Activated T-cell treated with anti-CD3 and anti-CD28 coated beads, Interleukin-2, amount 50 U/mL, for 4 hours (primary cell): ENCODE measurements at regions not wholly inside any gene's neighbourhood (a gene's known extent, or its start where the extent isn't known, plus 50 kb on each side); places are given as distances from the start of the nearest gene placed in this dataset.

Experiments used
- ATAC-seq, 2 donors: fragments of 200-7000 bp; cut with Tn5 transposase; one replicate each; pipeline ENCODE4 v1.10.0; 2021
- DNase-seq: peaks from one replicate; pipeline ENCODE4 v3.0.0-alpha.2; 2020
- H3K27me3 Mint-ChIP-seq: one replicate; pipeline ENCODE4 v1.8.0; 2021; ENCODE audit warnings: low read depth, mixed read lengths
- H3K36me3 Mint-ChIP-seq: one replicate; pipeline ENCODE4 v1.8.0; 2022; ENCODE audit warnings: mixed read lengths; ENCODE audit not compliant: insufficient read depth
- H3K4me1 Mint-ChIP-seq: one replicate; pipeline ENCODE4 v1.8.0; 2021; ENCODE audit warnings: low read depth, mixed read lengths
- H3K4me3 Mint-ChIP-seq: one replicate; pipeline ENCODE4 v1.8.0; 2021; ENCODE audit warnings: mild to moderate bottlenecking, moderate library complexity, mixed read lengths
- H3K9me3 Mint-ChIP-seq: one replicate; pipeline ENCODE4 v1.8.0; 2021; ENCODE audit warnings: mixed read lengths

DNA sequence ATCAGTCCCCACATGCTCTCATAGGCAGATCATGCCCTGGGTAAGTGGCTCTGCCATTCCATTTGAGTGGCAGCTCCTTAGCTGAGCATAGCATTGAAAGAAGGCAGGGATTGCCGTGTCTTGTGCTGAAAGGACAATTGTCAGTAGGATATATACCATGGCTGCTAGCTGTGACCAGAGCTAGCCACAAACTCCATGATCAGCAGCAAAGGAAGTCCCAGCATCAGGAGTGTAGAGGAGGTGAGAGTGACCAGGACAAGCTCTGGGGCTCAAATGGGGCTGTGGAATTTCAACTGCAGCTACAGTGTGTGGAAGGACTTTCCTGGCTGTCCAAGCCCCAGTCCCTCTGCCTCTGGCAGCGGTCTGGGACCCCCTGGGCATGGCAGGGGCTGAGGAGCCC is 54.4 kb upstream of the LGALSL start:
- no peaks in the 10 kb centered on the region for H3K9me3 Mint-ChIP-seq
- H3K27me3 Mint-ChIP-seq, result no peaks in the 10 kb centered on the region
- ATAC-seq (no peak), DNase-seq (no peak)
- no peak overlapping the region for H3K4me3 Mint-ChIP-seq
- no peaks in the 10 kb centered on the region for H3K36me3 Mint-ChIP-seq
- H3K4me1 Mint-ChIP-seq, result peaks cover 1% of the 10 kb centered on the region

DNA sequence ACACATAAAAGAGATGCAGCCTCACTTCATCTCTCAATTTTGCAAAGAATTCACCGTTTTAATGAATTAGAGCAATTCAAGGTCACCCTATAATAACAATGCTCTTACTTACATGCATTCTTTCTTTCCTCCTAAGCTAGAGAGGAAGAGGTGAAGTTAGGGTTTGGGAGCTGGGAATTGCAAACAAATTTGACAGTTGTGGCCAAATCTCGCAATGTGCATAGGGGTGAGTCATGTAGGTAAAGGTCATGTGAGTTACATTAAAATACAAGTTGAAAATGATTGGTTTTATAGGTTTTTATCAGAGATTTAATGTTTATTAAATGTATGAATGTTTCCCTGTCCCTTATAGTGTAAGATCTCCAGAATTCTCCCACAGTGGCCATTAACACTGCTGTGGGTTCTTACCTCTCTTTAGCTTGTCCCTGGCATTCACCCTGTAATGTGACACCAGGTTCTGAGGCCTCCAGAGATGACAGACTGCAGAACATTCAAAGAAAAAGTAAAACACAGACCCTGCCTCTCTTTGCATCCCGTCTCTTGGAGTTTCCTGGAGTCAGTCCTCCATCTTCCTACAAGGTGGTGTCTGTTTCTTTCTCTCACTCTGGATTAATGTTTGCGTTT is 53.7 kb upstream of the LGALSL start:
- no peaks in the 10 kb centered on the region for H3K27me3 Mint-ChIP-seq
- H3K9me3 Mint-ChIP-seq, result no peaks in the 10 kb centered on the region
- DNase-seq (no peak), ATAC-seq (no peak)
- H3K4me3 Mint-ChIP-seq, result no peak overlapping the region
- H3K4me1 Mint-ChIP-seq, result peaks cover 1% of the 10 kb centered on the region
- H3K36me3 Mint-ChIP-seq, result no peaks in the 10 kb centered on the region

DNA sequence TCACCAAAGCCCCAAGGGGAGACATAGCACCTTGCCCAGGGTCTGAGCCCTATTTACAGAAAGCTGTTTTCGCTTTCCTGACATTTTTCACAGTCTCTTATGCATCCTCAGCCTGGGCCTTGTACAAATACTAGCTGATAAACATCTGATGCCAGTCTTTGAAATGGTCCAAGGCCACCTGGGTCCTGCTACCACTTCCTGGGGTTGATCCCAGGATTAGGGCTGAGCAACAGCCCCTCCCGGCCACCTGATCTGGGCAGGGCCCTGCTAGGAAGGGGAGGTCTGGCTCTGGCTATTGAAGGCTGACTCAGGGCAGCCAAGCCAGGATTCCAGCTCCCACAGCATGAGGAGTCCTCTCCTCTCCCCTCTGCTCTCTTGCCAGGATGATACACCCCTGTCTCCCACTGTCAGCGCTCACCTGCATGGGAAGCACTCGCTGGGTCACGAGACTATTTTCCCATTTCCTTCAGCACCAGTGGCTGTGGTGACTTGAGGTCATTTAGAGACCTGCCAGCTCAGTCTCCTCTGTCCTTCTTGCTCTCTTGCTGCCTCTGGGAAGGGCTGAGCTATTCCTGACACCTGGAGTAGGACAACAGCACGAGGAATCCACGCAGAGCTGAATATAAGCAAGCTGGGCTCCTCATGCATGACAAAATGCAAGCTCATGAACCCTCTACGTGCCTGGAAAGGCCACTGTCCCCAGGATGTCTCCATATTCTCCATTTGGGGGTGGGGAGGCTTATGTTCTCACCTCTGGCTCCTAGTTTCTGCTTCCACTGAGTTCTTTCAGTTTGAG is 53.0 kb upstream of the LGALSL start:
- DNase-seq, result no peak
- H3K4me3 Mint-ChIP-seq, result no peak overlapping the region
- H3K36me3 Mint-ChIP-seq, result no peaks in the 10 kb centered on the region
- no peaks in the 10 kb centered on the region for H3K27me3 Mint-ChIP-seq
- no peak for ATAC-seq
- H3K9me3 Mint-ChIP-seq, result no peaks in the 10 kb centered on the region
- peaks cover 1% of the 10 kb centered on the region for H3K4me1 Mint-ChIP-seq

DNA sequence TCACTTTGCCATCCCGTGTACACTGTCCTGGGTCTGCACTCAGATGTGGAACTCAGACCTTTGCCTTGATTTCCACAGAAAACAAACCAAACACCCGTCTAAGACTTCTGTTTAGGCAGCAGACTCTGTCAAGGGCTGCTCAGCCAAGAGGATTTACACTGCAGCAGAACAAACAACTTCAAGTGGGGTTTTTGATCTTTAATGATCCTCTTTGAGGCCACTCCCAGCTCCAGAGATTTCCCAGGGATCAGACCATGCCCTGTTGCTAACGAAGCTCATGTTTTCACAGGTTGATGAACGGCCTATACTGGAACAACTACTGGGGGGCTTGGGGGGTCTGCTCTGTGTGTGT is 52.5 kb upstream of the LGALSL start:
- Mint-ChIP-seq H3K4me1 (peaks cover 1% of the 10 kb centered on the region), H3K36me3 (no peaks in the 10 kb centered on the region), H3K4me3 (no peak overlapping the region), H3K27me3 (no peaks in the 10 kb centered on the region), H3K9me3 (no peaks in the 10 kb centered on the region)
- no peak for ATAC-seq
- DNase-seq, result no peak

DNA sequence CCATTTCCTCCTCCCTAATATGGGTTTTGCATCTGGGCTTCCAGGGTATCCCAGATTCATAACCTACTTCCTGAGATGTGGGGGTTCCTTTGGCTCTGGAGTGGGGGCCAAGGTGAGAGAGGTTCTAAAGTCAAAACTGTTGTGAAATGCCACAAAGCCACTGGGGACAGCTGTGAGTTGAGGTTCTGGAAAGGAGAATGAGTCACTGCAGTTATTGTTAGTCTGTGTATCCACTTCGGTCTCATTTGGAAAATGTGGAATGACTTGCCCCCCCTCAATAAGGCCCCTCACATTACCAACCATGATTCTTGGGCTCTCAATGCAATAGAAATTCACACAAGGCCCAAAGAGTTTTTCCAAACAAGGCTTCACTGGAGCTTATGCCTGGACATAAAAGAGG is 51.1 kb upstream of the LGALSL start:
- no peak for DNase-seq
- no peak for ATAC-seq

DNA sequence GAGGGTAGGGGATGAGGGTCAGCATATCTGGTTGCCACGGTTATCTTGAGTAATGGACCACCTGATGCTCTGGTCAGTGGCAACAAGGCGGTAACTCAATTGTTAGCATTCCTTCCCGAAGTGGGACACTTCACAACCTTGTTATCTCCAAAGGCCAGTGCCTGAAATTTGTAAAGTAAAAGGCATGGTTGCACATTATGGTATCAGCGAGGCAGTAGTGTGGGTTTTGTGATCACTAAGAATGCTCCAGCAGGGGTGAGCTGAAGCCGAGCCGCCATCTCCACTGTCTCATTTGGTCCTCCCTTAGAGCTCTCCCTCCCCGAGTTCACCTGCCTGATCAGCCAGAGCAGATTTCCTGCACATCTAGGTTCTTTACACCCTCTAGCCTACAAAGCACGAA is 50.5 kb upstream of the LGALSL start:
- H3K27me3 Mint-ChIP-seq, result no peaks in the 10 kb centered on the region
- DNase-seq (no peak), ATAC-seq (no peak)
- peaks cover 1% of the 10 kb centered on the region for H3K4me1 Mint-ChIP-seq
- H3K4me3 Mint-ChIP-seq, result no peak overlapping the region
- H3K36me3 Mint-ChIP-seq, result no peaks in the 10 kb centered on the region
- H3K9me3 Mint-ChIP-seq, result no peaks in the 10 kb centered on the region

More for the DNA sequence above, 51.1 kb upstream of the LGALSL start:
- H3K4me3 Mint-ChIP-seq, result no peak overlapping the region
- H3K27me3 Mint-ChIP-seq, result no peaks in the 10 kb centered on the region
- H3K4me1 Mint-ChIP-seq, result peaks cover 1% of the 10 kb centered on the region
- H3K9me3 Mint-ChIP-seq, result no peaks in the 10 kb centered on the region
- no peaks in the 10 kb centered on the region for H3K36me3 Mint-ChIP-seq

DNA sequence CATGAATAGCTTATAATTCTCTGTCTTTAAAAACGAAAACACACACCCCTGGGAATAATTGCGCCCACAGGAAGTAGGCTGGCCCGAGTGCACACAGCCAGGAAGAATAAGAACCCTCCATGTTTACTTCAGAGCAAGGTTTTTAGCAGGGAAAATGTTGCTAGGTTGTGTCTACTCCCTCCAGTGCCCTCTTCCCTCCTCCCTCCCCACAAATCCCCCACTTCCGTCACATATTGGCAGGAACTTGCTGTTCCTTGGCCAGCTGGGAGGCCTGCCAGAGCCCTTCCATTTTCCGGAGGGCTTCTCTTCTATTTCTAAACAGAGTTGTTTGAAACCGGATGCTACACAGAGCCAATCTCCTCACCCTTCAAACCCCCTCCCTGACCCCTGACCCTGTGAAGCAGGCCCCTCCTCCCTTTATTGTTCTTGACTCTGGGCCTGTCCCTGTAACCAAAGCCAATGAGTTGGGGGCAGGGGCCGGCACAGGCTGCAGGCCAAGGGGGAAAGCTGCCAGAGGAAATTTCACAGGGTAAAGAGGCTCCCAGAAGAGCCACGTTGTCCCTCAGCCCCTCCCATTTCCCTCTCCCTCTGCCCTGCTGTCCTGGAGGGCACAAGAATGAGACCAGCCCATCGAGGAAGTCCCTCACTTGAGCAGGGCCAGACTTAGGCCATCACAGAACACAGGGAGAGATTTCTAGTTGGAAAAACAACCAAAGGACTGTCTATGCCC is 49.8 kb upstream of the LGALSL start:
- Mint-ChIP-seq H3K27me3 (no peaks in the 10 kb centered on the region), H3K36me3 (no peaks in the 10 kb centered on the region), H3K4me3 (no peak overlapping the region), H3K4me1 (no peaks in the 10 kb centered on the region), H3K9me3 (no peaks in the 10 kb centered on the region)
- no peak for ATAC-seq
- DNase-seq, result no peak
